Stomach (tissue), 4 donors: ENCODE measurements at regions not wholly inside any gene's neighbourhood (a gene's known extent, or its start where the extent isn't known, plus 50 kb on each side); places are given as distances from the start of the nearest gene placed in this dataset.

Experiments
- POLR2A ChIP-seq, 4 donors: fragments of 450-650 bp; IDR thresholded peaks; one replicate each; pipeline ENCODE4 v1.6.1; 2016; ENCODE audit warnings: antibody characterized with exemption in 4 of 4, control low read depth in 2 of 4, mild to moderate bottlenecking in 1 of 4, moderate library complexity in 1 of 4
- POLR2AphosphoS5 ChIP-seq, 3 donors: sonication (generic); formaldehyde crosslinking; IDR thresholded peaks; one replicate each; pipeline ENCODE4 v1.6.1; 2016; ENCODE audit warnings: antibody characterized with exemption in 3 of 3
- TF ChIP-seq, protein P1 (sequence below), 7 experiments: fragments of 450-650 bp in 4 of 7; fragments of 200-600 bp in 3 of 7; sonication (generic) in 3 of 7; IDR thresholded peaks; one replicate each; pipeline ENCODE4 v1.5.1; 2016 to 2019; ENCODE audit warnings: antibody characterized with exemption in 7 of 7, control low read depth in 2 of 7, mild to moderate bottlenecking in 1 of 7

DNA sequence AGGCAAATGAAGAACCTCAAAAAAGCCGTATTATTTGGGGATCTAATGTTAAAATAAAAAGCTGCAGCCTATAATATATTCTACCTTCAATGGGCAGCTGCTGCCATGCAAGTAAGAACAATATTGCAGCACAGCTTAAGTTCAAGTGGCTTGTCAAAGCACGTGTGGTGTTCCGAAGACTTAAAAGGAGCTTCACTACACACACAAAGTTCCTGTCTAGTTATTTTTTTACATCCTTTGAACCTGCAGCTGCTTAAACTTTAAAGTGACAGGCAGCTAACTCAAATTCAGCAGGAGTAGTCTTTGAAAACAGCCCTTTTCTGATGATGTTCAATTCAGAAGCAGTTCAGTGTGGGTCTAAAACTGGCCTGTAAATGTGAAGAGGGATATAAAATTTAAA, 85.8 kb upstream of the XIRP2 start:
- TF ChIP-seq POLR2A (IDR thresholded peaks at IDR 0.05) (no peak), POLR2AphosphoS5 (IDR thresholded peaks at IDR 0.05) (no peak)
- TF ChIP-seq, protein P1, sequence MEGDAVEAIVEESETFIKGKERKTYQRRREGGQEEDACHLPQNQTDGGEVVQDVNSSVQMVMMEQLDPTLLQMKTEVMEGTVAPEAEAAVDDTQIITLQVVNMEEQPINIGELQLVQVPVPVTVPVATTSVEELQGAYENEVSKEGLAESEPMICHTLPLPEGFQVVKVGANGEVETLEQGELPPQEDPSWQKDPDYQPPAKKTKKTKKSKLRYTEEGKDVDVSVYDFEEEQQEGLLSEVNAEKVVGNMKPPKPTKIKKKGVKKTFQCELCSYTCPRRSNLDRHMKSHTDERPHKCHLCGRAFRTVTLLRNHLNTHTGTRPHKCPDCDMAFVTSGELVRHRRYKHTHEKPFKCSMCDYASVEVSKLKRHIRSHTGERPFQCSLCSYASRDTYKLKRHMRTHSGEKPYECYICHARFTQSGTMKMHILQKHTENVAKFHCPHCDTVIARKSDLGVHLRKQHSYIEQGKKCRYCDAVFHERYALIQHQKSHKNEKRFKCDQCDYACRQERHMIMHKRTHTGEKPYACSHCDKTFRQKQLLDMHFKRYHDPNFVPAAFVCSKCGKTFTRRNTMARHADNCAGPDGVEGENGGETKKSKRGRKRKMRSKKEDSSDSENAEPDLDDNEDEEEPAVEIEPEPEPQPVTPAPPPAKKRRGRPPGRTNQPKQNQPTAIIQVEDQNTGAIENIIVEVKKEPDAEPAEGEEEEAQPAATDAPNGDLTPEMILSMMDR (IDR thresholded peaks at IDR 0.05): no peak
